ENCODE measurements at regions not wholly inside any gene's neighbourhood (a gene's known extent, or its start where the extent isn't known, plus 50 kb on each side); places are given as distances from the start of the nearest gene placed in this dataset.
"Not testable (repeated sequence)": the region's sequence is repeated elsewhere in the genome, so short reads cannot be mapped to it uniquely, and the experiment has no call there.

DNA sequence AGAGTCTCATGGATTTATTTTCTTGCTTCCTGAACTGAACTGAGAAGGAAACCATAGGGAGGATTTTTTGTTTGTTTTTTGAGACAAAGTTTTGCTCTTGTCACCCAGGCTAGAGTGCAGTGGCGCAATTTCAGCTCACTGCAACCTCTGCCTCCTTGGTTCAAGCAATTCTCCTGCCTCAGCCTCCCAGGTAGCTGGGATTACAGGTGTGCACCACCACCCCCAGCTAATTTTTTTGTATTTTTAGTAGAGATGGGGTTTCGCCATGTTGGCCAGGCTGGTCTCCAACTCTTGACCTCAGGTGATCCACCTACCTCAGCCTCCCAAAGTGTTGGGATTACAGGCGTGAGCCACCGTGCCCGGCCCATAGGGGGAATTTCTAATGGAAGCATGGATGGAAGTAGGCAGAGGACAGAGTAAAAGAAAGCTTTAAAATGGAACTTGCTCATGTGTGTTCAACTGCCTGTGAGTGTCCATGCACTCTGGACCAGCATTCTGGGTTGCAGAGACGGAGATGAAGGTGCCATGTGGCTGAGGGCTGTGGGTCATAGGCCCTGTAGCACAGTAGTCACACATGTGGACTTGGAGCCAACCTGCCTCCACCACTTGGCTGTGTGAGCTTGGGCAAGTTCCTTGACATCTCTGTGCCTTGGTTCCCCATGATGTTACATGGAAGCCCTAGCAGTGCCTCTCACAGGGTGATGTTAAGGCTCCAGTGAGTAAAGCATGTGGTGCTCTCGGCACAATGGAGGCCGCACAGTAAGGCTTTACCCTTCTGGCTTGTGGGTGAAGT, 68.5 kb upstream of the ID2 start:
- DNase-seq, result not testable (repeated sequence)

DNA sequence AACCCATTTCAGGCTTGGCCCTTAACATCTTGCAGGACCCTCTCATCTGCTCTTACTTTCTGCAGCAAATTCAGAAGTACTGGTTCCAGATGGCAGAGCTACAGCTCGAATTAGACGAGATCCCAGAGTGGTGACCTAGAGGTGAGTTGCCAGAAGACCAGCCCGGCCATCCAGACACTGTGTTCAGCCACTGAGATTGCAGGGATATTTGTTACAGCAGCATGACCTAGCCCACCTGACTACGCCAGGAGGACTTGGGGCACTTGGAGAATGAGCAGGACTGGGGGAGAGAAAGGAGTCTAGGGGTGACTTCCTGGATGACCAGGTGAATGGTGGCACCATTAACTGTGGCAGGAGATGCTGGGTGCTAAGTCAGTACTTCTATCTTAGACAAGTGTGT, 67.2 kb upstream of the ID2 start:
- no peak for DNase-seq

DNA sequence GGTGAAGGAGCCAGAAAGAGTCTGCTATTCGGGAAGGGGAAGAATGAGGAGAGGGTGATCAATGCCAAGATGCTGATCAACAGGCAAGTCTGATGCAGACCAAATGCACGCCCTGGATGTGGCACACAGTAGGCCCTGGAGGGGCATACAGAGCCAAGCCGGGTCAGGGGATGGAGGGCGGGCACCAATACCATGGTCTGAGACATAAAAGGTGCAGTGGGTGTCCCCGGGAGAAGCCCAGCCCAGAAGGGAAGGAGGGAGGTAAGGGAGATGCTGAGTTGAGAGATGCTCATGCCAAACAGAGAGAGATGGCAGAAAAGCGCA, 66.6 kb upstream of the ID2 start:
- DNase-seq, result no peak

DNA sequence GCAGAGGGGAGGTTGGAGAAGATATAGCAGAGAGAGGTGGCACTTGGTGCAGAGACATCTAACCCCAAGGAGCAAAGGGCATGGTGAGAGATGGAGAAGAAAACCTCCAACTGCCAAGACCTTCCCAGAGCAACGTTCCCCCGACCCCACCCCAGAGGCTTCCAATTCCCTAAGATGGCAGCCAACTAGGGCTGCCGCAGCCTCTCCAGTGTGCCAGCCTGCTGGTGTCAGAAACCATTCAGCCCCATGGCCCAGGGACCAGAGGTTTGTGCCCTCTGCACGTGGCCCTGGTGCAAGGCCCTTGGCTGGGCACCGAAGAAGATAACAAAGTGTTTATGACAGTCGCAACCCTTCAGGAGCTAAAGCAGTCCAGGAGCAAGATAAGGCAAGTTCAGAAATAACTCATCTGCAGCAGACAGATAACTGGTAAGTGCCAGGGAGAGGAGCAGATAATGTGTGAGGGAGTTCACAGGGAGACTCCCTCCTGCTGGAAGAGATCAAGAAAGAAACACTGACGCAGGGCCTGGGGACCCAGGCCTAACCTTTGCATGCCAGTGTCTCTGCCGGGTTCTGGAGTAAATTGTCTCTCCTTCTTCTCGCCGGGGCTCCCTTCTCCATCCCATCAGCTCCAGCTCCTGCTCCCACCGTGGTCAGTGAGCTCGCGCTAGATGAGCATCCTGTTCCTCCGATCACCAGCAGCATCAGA, 66.1 kb upstream of the ID2 start:
- DNase-seq, result no peak

DNA sequence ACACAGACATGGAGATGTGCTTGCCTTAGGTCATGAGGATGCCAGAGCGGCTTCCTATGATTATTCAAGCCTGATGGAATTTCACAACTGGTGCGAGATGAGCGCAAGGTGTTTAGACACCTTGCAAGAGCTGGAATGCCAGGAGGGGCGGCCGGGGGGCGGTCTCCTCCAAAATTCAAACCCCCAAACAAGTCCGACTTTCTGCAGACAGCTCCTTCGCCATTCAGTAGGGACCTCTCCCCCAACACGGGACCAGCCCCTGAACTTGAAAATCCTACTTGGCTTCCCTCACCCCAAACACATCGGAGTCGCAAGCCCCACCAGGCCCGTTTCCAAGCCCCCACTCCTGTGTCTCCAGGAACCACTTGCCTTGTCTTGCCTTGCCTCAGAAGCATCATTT, 64.8 kb upstream of the ID2 start:
- DNase-seq, result no peak

DNA sequence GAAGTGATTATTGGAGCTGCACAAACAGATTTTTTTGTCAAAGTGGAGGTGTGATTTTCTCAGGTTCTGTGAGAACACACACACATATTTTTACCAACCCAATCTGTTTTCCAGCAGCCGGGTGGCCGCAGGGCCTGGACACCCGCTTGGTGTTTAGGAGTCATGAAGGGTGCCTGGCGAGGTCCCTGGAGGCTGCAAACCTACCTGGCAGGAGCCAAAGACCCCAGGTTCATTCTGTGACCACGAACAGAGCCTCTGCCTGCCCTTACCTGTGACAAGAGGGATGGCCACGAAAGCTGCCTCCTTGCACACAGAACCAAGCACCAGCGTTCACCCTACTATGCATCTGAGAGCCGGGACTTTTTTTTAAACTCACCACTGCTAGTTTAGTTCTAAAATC, 64.3 kb upstream of the ID2 start:
- DNase-seq, result no peak

DNA sequence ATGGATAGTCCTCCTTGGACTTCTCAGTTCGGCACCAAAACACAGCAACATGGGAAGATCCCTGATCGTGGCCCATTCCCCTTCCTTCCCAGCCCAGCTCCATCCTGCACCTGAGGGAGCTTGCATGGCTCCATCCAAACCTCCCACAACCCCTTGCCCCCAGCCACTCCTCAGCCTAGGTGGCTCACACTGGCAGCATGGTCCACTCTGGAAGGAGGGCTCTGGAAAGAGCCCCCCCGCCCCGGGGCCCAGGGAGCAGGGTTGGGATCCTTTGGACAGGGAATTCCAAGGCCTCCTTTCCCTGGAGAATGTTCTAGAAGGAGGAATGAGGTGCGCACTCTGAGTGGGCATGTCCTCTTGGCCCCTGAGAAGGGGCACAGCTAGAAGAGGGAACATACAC, 62.8 kb upstream of the ID2 start:
- no peak for DNase-seq

DNA sequence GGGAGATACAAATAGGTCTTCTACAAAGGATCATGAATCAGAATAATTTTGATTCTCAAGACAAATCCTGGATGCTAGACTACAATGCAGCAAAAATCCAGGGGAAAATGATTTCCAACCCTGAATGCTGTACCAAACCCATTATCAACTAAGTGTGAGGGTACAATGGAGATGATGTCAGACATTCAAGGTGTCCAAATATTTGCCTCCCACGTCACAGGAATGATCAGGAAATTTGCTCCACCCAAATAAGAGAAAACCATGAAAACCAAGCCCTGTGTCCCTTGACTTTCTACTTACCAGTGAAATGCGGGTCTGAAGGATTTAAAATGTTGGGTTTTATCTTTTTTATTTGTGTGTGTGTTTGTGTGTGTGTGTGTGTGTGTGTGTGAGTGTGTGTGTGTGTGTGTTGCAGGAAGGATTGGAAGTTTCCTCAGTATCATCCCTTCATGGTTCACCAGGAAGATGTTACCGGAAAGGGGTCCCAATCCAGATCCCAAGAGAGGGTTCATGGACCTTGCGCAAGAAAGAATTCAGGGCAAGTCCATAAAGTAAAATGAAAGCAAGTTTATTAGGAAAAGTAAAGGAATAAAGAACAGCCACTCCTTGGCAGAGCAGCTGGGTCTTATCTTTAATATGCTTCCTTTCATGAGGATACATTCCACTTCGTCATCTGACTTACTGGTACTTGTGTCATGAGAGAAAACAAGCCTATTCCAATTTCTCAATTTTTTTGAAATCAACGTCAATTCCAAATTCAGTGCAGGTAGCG, 61.1 kb upstream of the ID2 start:
- no peak for DNase-seq

DNA sequence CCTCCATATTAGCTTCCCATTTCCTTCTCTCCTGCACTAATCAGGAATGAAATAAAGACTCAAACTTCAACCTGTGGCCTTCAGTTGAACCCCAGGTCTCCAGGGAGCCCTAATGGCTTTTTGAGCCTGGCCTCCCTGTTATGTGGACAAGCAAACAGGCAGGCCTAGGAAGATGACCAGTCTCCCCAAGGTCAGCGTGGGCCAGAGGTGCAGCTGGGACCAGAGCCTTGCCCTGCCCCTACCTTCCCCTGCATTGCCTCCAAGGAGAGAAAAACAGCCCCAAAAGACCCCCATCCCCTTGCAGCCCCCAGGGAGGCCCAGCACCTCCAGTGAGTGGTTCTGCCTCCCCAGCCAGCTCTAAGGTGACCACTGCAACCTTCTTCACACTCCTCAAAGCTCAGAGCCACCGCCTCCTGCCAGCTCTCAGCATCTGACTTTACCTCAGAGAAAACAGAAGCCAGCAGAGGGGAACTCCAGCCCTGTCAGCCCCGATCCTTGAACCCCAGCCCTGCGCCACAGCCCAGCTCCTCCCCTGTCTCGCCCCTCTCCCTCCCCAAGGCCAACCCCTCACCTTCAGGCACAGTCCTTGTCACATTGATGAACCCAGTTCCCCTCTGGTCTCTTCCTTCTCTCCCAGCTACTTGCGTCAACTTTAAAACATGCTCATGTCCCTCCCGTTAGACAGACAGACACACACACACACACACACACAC, 59.5 kb upstream of the ID2 start:
- DNase-seq, result no peak

DNA sequence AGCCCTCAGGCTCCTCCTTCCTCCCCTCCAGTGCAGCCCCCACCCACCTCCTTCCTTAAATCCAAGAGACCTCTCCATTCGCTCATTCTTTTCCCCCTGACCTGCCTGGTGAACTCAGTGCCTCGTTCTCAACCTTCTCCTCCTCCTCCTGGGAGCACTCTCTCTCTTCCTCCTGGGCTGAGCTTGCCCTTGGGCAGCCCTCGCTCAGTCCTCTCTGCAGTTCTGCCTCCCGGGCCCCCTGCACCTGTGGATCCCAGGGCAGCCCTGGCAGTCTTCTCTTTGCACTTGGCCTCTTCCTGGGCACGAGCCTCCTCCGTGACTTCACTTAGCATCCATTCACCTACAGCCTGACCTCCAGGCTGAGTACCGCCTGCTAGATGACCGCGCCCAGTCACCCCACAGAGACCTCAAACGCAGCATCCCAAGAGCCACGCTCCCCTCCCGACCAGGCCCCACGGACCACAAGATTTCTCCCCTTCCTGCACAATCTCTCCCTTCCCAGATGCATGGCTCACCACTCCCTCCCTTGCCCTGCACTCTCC, 58.9 kb upstream of the ID2 start:
- no peak for DNase-seq

DNA sequence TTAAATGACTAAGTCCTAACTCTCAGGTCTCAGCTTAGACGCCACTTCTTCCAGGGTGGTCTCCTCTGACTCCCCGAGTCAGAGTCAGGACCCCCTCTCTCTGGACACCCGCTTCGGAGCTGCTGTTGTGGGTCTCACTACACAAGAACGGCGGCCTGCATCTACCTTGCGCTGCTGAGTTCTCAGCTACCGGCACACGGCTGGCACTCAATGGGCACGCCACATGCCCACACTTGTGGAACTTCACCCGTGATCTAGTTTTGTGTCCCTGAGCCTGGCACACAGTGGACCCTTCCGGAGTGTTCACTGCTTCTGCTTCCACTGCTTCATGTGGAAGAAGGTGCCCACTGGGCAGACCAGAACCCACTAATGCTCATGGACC, 58.3 kb upstream of the ID2 start:
- no peak for DNase-seq

DNA sequence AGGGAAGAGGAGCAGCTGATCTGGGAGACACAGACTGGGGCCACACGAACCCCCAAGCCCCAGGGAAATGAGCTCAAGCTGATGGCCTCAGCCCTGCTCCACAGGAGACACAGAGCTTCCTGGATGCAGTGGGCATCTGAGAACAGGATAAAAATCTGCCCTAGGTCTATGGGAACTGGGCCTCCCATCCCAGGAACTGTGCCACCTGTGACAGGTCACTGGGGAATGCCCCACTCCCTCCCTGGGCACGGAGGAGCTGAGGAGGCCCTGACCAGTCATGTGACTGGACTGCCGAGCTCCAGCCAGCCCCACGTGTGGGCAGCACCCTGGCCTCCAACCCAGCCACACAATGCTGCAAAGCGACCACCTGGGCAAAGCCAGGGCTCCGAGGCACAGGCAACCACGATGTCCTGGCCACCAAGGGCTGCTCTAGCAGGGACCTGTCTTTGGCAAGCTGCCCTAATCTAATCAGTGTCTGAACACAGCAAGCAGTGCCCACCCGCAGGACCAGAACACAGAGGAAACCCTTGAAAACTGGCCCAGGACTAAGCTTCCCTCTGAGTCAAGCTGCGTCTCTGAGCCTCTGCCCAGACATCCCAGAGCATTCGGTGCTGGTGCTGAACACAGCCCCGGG, 57.8 kb upstream of the ID2 start:
- DNase-seq, result no peak

DNA sequence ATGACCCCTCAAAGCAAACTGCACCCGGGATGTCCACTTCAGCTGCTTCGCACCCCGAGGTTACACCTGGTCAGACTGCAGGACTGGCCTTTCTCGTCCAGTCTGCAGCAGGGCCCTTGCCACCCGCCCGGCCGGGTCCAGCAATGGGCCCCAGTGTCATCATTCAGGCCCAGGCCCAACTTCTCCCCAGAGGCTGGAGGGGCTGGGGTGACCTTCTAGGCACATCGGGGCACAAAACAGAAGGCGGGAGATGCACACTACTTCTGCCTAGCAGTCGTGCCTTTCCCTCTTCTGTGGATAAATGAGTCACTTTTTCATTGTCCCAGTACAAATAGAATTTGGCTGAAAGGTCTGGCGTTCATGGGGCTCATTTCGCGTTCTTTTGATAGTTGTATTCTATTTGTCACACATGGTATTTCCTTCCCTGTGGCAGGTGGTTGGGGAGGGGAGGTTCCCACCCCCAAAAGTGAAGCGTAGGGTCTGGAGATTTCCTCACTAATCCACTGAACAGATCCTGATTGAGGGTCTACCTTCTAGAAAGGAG, 56.9 kb upstream of the ID2 start:
- DNase-seq, result no peak

DNA sequence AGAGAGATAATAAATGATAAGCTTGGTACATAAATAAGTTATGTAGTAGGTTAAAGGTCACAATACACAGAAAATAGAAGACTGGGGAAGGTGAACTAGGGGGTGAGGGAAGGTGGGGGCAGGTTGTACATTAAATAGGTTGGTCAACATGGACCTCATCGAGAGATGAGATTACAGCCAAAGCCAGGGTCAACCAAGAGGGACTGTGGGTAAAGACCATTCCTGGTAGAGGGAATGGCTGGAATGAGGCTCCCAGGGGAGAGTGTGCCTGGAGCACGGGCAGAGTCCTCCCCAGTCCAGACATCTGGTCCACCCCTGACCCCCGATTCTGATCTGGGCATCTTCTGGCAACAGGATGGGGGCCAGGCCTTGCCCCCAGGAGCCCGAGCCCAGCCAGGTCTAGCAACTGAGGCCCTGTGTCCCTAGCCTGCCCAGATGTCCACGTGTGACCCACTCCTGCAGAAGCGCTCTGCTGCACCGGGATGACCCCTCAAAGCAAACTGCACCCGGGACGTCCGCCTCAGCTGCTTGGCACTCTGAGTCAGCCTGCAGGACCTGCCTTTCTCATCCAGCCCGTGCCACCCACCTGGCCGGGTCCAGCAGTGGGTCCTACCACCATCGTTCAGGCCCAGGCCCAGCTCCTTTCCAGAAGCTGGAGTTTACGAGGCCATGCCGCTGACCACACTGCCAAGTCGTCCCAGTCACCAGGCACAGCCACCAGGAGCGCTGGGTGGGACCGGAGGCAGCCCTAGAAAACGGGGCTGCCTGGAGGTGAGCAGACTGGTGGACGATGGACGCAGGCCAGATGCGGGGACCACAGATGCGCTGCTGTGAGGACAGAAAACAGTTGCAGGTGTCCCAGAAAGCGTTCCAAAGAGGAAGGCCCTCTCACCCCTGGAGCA, 56.2 kb upstream of the ID2 start:
- DNase-seq, result no peak

DNA sequence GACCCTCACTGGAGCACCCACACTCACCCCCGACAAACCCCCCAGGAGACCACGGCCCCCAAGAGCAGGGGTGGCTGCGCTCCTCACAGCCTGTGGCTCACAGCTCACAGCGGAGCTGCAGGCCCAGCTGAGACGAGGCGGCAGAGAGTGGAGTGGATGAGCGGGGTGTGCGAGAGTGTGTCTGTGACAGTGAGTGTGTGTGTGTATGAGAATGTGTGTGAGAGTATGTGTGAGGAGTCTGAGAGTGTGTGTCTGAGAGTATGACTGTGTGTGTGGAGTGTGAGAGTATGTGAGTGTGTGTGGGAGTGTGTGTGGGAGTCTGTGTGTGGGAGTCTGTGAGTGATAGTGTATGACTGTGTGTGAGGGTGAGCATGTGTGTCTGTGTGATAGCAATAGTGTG, 55.3 kb upstream of the ID2 start:
- DNase-seq, result no peak

DNA sequence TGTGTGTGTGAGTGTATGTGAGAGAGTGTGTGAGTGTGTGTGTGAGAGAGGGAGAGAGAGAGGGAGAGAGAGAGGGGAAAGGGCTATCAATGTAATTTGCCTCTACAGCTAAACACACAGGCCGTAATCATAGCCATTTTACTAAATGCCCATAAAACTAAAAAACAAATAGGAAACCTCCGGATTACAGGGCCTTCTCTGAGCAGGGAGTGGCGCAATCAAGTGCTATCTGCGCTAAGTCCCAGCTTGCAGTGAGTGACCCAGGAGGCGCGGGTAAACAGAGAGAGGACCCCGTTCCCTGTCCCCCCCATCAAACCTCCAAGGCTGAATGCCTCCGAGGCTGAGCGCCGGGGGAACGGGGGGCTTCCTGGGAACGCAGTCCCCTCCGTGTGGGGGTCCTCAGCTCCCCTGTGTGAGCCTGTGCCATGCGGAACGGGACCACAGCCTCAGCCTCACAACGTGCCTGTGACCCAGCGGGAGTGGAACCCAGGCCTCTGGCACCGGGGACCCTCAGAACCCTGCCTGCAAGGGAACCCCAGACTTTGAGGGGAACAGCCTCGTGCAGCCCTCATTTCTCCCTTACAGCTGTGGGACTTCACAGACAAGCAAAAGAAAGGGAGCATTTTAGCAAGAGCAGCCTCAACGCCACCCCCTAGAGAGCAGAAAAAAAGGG, 54.7 kb upstream of the ID2 start:
- no peak for DNase-seq

DNA sequence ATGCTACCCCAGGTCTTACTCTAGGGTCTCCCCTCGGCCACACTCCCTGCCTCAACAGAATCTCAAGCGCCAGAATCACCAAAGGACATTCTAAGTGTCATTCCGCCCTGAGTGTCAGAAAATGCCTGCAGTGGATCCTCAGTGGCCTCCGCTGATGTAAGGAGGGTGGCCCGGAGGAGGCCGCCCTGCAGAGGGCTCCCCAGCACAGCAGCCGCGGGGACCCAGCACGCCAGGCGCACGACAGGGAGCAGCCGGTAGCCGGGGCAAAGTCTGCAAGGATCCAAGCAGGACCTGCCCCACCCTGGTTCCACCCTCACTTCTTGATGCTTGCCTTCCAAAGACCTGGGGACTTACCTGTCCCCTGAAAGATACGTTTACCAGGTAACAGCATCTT, 54.2 kb upstream of the ID2 start:
- no peak for DNase-seq

DNA sequence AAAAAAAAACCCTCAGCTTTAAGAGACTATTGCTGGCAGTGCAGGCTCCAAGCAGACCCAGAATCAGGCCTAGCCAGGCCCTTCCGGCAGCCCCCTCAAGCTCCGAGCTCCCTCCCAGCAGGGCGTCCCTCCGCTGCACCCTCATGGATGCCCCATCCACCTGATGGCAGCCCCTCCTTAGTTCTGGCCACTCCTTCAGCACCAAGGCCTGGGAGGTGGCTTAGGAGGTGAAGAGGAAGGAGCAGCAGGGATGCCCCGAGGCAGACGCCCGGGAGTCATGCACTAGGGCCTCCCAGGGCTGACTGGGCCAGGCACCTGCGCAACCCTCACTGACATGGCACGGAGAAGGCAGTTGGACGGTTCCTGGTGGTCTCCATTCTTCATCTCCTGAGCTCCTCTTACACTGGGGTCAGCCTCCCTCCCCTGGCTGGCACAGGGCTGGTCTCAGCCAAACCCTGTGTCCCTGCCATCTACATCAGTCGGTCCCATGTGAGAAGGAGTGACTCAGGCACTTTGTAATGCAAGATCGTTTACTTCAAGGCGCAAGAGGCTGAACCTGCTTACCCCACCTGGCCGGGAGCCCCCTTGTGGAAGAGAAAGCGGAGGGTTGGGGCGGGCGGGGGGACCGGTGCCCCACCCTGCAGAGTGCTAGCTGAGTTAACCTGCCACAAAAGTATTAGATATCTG, 53.5 kb upstream of the ID2 start:
- no peak for DNase-seq

DNA sequence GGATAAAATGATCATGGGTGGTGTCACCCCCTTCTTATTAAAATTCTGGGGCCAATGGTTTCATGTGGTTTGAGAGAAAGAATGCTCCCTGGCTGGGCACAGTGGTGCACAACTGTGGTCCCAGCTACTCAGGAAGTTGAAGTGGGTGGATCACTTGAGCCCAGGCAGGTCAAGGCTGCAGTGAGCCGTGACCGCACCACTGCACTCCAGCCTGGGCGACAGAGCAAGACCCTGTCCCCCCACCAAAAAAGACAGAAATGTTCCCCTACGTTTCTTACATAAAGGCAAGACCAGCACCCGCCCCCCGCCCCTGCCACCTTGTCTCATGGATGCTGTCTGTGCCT, 53.0 kb upstream of the ID2 start:
- DNase-seq, result no peak

DNA sequence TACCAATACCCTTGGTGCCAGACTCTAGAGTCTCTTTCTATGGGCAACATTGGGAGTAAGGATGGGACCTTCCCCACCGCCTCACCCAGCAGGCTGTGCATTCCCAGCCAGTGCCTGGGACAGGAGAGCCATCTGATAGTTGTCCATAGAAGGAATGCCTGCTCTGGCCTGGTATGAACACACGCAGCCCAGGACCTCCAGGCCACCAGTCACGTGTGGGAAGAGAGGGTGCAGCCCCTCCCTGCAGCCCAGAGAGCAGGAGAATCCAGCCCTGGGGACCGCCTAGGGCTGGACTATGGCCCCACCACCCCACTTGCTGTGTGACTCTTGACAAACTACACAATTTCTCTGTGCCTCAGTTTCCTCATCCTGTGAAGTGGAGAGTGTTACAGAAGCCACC, 52.5 kb upstream of the ID2 start:
- no peak for DNase-seq
